ENCODE measurements at regions not wholly inside any gene's neighbourhood (a gene's known extent, or its start where the extent isn't known, plus 50 kb on each side); places are given as distances from the start of the nearest gene placed in this dataset.

- Histone ChIP-seq H3K27me3 (no peaks in the 10 kb centered on the region), H3K9me3 (no peaks in the 10 kb centered on the region), H3K27ac (no peak overlapping the region), H3K4me3 (no peak overlapping the region), H3K4me1 (no peaks in the 10 kb centered on the region), H3K36me3 (no peaks in the 10 kb centered on the region)
- ATAC-seq (no peak), DNase-seq (no peak)
- no peak for TF ChIP-seq CTCF (IDR thresholded peaks at IDR 0.05)
- intact Hi-C loops (cut with DNase I), result no loop called here
Observed at GRCh38 chr14:42860371-42860770, 1253.7 kb downstream of the LRFN5 start.

GRCh38 chr14:42856106-42856505 lies 1249.4 kb downstream of the LRFN5 start:
- DNase-seq (no peak), ATAC-seq (no peak)
- H3K36me3 ChIP-seq, result no peaks in the 10 kb centered on the region
- no peaks in the 10 kb centered on the region for H3K4me1 ChIP-seq
- no peak overlapping the region for H3K4me3 ChIP-seq
- no peaks in the 10 kb centered on the region for H3K27me3 ChIP-seq
- H3K27ac ChIP-seq, result no peak overlapping the region
- intact Hi-C loops (cut with DNase I), result no loop called here
- TF ChIP-seq CTCF (IDR thresholded peaks at IDR 0.05), result no peak
- no peaks in the 10 kb centered on the region for H3K9me3 ChIP-seq

GRCh38 chr14:42855085-42855484 lies 1248.4 kb downstream of the LRFN5 start:
- peak; percentile 21 for ATAC-seq

GRCh38 chr14:42854061-42854460 lies 1247.4 kb downstream of the LRFN5 start:
- Histone ChIP-seq H3K27me3 (no peaks in the 10 kb centered on the region), H3K36me3 (no peaks in the 10 kb centered on the region), H3K4me1 (no peaks in the 10 kb centered on the region), H3K9me3 (no peaks in the 10 kb centered on the region), H3K27ac (no peak overlapping the region), H3K4me3 (no peak overlapping the region)
- no peak for ATAC-seq
- no peak for DNase-seq
- intact Hi-C loops (cut with DNase I), result no loop called here
- TF ChIP-seq CTCF (IDR thresholded peaks at IDR 0.05), result no peak

More at GRCh38 chr14:42855085-42855484, 1248.4 kb downstream of the LRFN5 start:
- H3K27me3 ChIP-seq, result no peaks in the 10 kb centered on the region
- intact Hi-C loops (cut with DNase I), result no loop called here
- H3K9me3 ChIP-seq, result no peaks in the 10 kb centered on the region
- no peak for TF ChIP-seq CTCF (IDR thresholded peaks at IDR 0.05)
- H3K4me1 ChIP-seq, result no peaks in the 10 kb centered on the region
- H3K27ac ChIP-seq, result no peak overlapping the region
- DNase-seq, result no peak
- no peak overlapping the region for H3K4me3 ChIP-seq
- H3K36me3 ChIP-seq, result no peaks in the 10 kb centered on the region

- DNase-seq (no peak), ATAC-seq (no peak)
- Histone ChIP-seq H3K4me1 (no peaks in the 10 kb centered on the region), H3K27me3 (no peaks in the 10 kb centered on the region), H3K36me3 (no peaks in the 10 kb centered on the region), H3K27ac (no peak overlapping the region), H3K4me3 (no peak overlapping the region), H3K9me3 (no peaks in the 10 kb centered on the region)
- intact Hi-C loops (cut with DNase I), result no loop called here
- TF ChIP-seq CTCF (IDR thresholded peaks at IDR 0.05), result no peak
Observed at GRCh38 chr14:42848652-42849051, 1242.0 kb downstream of the LRFN5 start.
